Smooth muscle cell (in vitro differentiated cells): ENCODE measurements at regions not wholly inside any gene's neighbourhood (a gene's known extent, or its start where the extent isn't known, plus 50 kb on each side); places are given as distances from the start of the nearest gene placed in this dataset.
"Not testable (repeated sequence)": the region's sequence is repeated elsewhere in the genome, so short reads cannot be mapped to it uniquely, and the experiment has no call there.

Source experiments
- DNase-seq: peaks from one replicate; lab custom pipeline; 2025; ENCODE audit not compliant: unreplicated experiment; lab: John Stamatoyannopoulos, UW
- H2AFZ ChIP-seq: fragments of 200-600 bp; sonication (generic); 2 replicates; pipeline ENCODE4 v1.6.0; 2016; ENCODE audit warnings: antibody characterized with exemption, low read depth, mild to moderate bottlenecking
- H3F3A ChIP-seq: fragments of 200-600 bp; sonication (generic); 2 replicates; pipeline ENCODE4 v1.6.0; 2017; ENCODE audit warnings: antibody characterized with exemption, low read depth
- H3K27ac ChIP-seq: fragments of 200-600 bp; sonication (generic); 2 replicates; pipeline ENCODE4 v1.5.1; 2016; ENCODE audit warnings: low read depth, mild to moderate bottlenecking
- H3K27me3 ChIP-seq: fragments of 200-600 bp; sonication (generic); 2 replicates; pipeline ENCODE4 v1.6.1; 2016; ENCODE audit warnings: low read depth, mild to moderate bottlenecking
- H3K36me3 ChIP-seq: fragments of 200-600 bp; sonication (generic); 2 replicates; pipeline ENCODE4 v1.5.1; 2016; ENCODE audit warnings: low read depth
- H3K4me1 ChIP-seq: fragments of 200-600 bp; sonication (generic); 2 replicates; pipeline ENCODE4 v1.5.1; 2016; ENCODE audit warnings: low read depth
- H3K4me2 ChIP-seq: fragments of 200-600 bp; sonication (generic); 2 replicates; pipeline ENCODE4 v1.6.0; 2016; ENCODE audit warnings: mild to moderate bottlenecking
- H3K4me3 ChIP-seq: fragments of 200-600 bp; sonication (generic); 2 replicates; pipeline ENCODE4 v1.5.1; 2016; ENCODE audit warnings: mild to moderate bottlenecking
- H3K79me2 ChIP-seq: fragments of 200-600 bp; sonication (generic); 2 replicates; pipeline ENCODE4 v1.6.0; 2016; ENCODE audit warnings: low read depth, mild to moderate bottlenecking
- H3K9ac ChIP-seq: fragments of 200-600 bp; sonication (generic); 2 replicates; pipeline ENCODE4 v1.6.0; 2016; ENCODE audit warnings: low read depth
- H3K9me3 ChIP-seq: fragments of 200-600 bp; sonication (generic); replicated peaks from 2 replicates; pipeline ENCODE4 v1.5.1; 2016; ENCODE audit warnings: low read depth
- H4K20me1 ChIP-seq: fragments of 200-600 bp; sonication (generic); 2 replicates; pipeline ENCODE4 v1.6.0; 2016; ENCODE audit warnings: low read depth
- WGBS: methylation state at CpG from one replicate; pipeline ENCODE4 v1.1.7; 2016; ENCODE audit warnings: low lambda C conversion rate; 5-methylcytosine and 5-hydroxymethylcytosine counted together
- TF ChIP-seq, protein P1 (sequence below): fragments of 200-600 bp; sonication (generic); IDR thresholded peaks from 2 replicates; pipeline ENCODE4 v1.5.1; 2017; ENCODE audit warnings: borderline replicate concordance, mild to moderate bottlenecking, antibody characterized with exemption; ENCODE audit not compliant: insufficient read depth, poor library complexity, severe bottlenecking

- Histone ChIP-seq H3F3A (no peaks in the 10 kb centered on the region), H3K9ac (no peak overlapping the region), H3K9me3 (no peaks in the 10 kb centered on the region), H3K36me3 (no peaks in the 10 kb centered on the region), H3K27me3 (peaks cover 3% of the 10 kb centered on the region), H3K4me1 (no peaks in the 10 kb centered on the region), H3K4me3 (no peak overlapping the region), H4K20me1 (no peaks in the 10 kb centered on the region), H3K4me2 (no peak overlapping the region), H3K79me2 (no peaks in the 10 kb centered on the region), H2AFZ (no peak overlapping the region), H3K27ac (no peak overlapping the region)
- TF ChIP-seq, protein P1, sequence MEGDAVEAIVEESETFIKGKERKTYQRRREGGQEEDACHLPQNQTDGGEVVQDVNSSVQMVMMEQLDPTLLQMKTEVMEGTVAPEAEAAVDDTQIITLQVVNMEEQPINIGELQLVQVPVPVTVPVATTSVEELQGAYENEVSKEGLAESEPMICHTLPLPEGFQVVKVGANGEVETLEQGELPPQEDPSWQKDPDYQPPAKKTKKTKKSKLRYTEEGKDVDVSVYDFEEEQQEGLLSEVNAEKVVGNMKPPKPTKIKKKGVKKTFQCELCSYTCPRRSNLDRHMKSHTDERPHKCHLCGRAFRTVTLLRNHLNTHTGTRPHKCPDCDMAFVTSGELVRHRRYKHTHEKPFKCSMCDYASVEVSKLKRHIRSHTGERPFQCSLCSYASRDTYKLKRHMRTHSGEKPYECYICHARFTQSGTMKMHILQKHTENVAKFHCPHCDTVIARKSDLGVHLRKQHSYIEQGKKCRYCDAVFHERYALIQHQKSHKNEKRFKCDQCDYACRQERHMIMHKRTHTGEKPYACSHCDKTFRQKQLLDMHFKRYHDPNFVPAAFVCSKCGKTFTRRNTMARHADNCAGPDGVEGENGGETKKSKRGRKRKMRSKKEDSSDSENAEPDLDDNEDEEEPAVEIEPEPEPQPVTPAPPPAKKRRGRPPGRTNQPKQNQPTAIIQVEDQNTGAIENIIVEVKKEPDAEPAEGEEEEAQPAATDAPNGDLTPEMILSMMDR, result no peak
- WGBS, result 95% methylated on average over 6 of the region's 6 CpGs
- no peak for DNase-seq
These were observed 292.7 kb upstream of the PROK2 start for GRCh38 chr3:72077473-72078259.

DNA sequence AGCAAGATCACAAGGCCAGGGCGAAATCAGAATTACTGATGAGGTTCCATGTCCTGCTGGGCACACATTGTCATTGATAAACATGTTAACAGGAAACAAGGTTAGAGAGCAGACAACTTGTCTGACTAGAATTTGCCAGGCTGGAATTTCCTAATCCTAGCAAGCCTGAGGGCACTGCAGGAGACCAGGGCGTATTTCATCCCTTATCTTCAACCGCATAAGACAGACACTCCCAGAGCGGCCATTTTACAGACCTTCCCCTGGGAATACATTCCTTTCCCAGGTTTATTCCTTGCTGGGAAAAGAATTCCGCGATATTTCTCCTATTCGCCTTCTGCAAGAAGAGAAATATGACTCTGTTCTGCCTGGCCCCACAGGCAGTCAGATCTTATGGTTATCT lies 290.9 kb upstream of the PROK2 start:
- WGBS, result 98% methylated on average over 7 of the region's 7 CpGs
- H3K27me3 ChIP-seq, DNase-seq, H3K36me3 ChIP-seq, H3K4me2 ChIP-seq, H2AFZ ChIP-seq, H4K20me1 ChIP-seq, H3K79me2 ChIP-seq, H3F3A ChIP-seq, H3K27ac ChIP-seq, H3K4me1 ChIP-seq, H3K9ac ChIP-seq, H3K4me3 ChIP-seq, H3K9me3 ChIP-seq: not testable (repeated sequence)

DNA sequence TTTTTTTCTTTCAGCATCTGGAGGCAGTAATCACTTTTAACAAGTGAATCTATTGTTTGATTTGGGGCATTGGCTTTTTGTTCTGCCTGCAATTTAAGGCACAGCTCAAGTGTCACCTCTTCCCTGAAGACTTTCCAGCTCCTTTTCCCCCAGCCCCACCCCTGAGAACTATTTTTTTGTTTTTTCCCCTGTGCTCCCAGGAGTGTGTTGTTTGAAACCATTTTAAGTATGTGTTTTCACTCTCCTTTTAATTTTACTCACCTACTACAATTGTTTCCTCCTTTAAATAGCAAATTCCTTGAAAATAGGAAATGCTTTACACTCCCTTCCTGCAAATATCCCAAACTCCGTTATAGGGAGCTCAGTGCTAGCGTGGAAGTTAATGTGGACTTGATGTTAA lies 286.7 kb upstream of the PROK2 start:
- Histone ChIP-seq H3K4me2 (no peak overlapping the region), H3K27me3 (no peaks in the 10 kb centered on the region), H3K9me3 (no peaks in the 10 kb centered on the region), H3K9ac (no peak overlapping the region), H4K20me1 (no peaks in the 10 kb centered on the region), H3K36me3 (no peaks in the 10 kb centered on the region), H3F3A (no peaks in the 10 kb centered on the region), H3K79me2 (no peaks in the 10 kb centered on the region), H3K27ac (no peak overlapping the region), H3K4me3 (no peak overlapping the region), H2AFZ (no peak overlapping the region), H3K4me1 (no peaks in the 10 kb centered on the region)
- TF ChIP-seq, protein P1, result no peak
- 98% methylated on average over 2 of the region's 2 CpGs for WGBS
- no peak for DNase-seq

- Histone ChIP-seq H2AFZ (no peak overlapping the region), H3K36me3 (no peaks in the 10 kb centered on the region), H3K79me2 (no peaks in the 10 kb centered on the region), H3K9me3 (no peaks in the 10 kb centered on the region), H3K27me3 (no peaks in the 10 kb centered on the region), H3K27ac (no peak overlapping the region), H4K20me1 (no peaks in the 10 kb centered on the region), H3F3A (no peaks in the 10 kb centered on the region), H3K9ac (no peak overlapping the region), H3K4me1 (no peaks in the 10 kb centered on the region), H3K4me2 (no peak overlapping the region), H3K4me3 (no peak overlapping the region)
- no peak for DNase-seq
- TF ChIP-seq, protein P1, result no peak
- 95% methylated on average over 6 of the region's 6 CpGs for WGBS
These were observed 285.1 kb upstream of the PROK2 start for GRCh38 chr3:72070005-72070404.
